SU-DHL-6 (cell line): ENCODE measurements at regions not wholly inside any gene's neighbourhood (a gene's known extent, or its start where the extent isn't known, plus 50 kb on each side); places are given as distances from the start of the nearest gene placed in this dataset.

Experiments
- H2AFZ ChIP-seq: fragments of 200-600 bp; sonication (generic); 2 replicates; pipeline ENCODE4 v1.6.1; 2014; ENCODE audit warnings: low read depth, mild to moderate bottlenecking, moderate library complexity, mixed read lengths, antibody characterized with exemption, low read length; ENCODE audit not compliant: severe bottlenecking
- H3F3A ChIP-seq: fragments of 200-600 bp; shearing (Covaris generic); 2 replicates; pipeline ENCODE4 v1.6.0; 2016; ENCODE audit warnings: antibody characterized with exemption, mild to moderate bottlenecking; ENCODE audit not compliant: insufficient read depth
- H3K27ac ChIP-seq: fragments of 200-600 bp; sonication (generic); 2 replicates; pipeline ENCODE4 v1.5.1; 2016; ENCODE audit warnings: low read depth, mild to moderate bottlenecking, low read length, moderate library complexity, mixed read lengths
- H3K27me3 ChIP-seq: fragments of 200-600 bp; sonication (generic), shearing (Covaris generic); 2 replicates; pipeline ENCODE4 v1.6.0; 2014; ENCODE audit warnings: mild to moderate bottlenecking, low read length
- H3K36me3 ChIP-seq: fragments of 200-600 bp; sonication (generic); 2 replicates; pipeline ENCODE4 v1.6.1; 2014; ENCODE audit warnings: mild to moderate bottlenecking, low read length, mixed read lengths
- H3K4me2 ChIP-seq: fragments of 300-600, 200-600 bp; shearing (Covaris generic), sonication (generic); 2 replicates; pipeline ENCODE4 v1.6.0; 2014; ENCODE audit warnings: low read length, low read depth, mild to moderate bottlenecking; ENCODE audit not compliant: poor library complexity, severe bottlenecking
- H3K4me3 ChIP-seq: fragments of 200-600 bp; sonication (generic); 2 replicates; pipeline ENCODE4 v1.5.1; 2014; ENCODE audit warnings: antibody characterized with exemption, low read length, mild to moderate bottlenecking, mixed read lengths; ENCODE audit not compliant: insufficient read depth, poor library complexity, severe bottlenecking
- H3K79me2 ChIP-seq: fragments of 200-600 bp; sonication (generic); 2 replicates; pipeline ENCODE4 v1.6.1; 2014; ENCODE audit warnings: mild to moderate bottlenecking, low read length, moderate library complexity; ENCODE audit not compliant: insufficient read depth
- H3K9ac ChIP-seq: fragments of 200-600 bp; sonication (generic); 2 replicates; pipeline ENCODE4 v1.7.0; 2014; ENCODE audit warnings: mild to moderate bottlenecking, low read length
- H3K9me2 ChIP-seq: fragments of 200-600 bp; sonication (generic); replicated peaks from 2 replicates; pipeline ENCODE4 v1.6.1; 2014; ENCODE audit warnings: low read length; ENCODE audit not compliant: insufficient read depth
- H3K9me3 ChIP-seq: fragments of 200-600 bp; sonication (generic); 2 replicates; pipeline ENCODE4 v1.6.1; 2014; ENCODE audit warnings: low read length, mixed read lengths; ENCODE audit not compliant: insufficient read depth
- H4K20me1 ChIP-seq: fragments of 200-600 bp; sonication (generic); 2 replicates; pipeline ENCODE4 v1.6.1; 2014; ENCODE audit warnings: low read depth, mild to moderate bottlenecking, antibody characterized with exemption, low read length, moderate library complexity, mixed read lengths
- CTCF ChIP-seq: fragments of 200-600 bp; sonication (generic); IDR thresholded peaks from one replicate; pipeline ENCODE4 v1.5.1; 2017; ENCODE audit warnings: antibody characterized with exemption, mild to moderate bottlenecking, low read length, moderate library complexity; ENCODE audit not compliant: insufficient read depth, poor library complexity, severe bottlenecking
- EZH2phosphoT487 ChIP-seq: fragments of 200-600 bp; sonication (generic), shearing (Covaris generic); conservative IDR thresholded peaks from 2 replicates; pipeline ENCODE4 v1.6.1; 2018; ENCODE audit warnings: mild to moderate bottlenecking, antibody characterized with exemption, low read length, moderate library complexity, mixed read lengths

GRCh38 chr14:84579292-84579691, 950.7 kb upstream of the FLRT2 start:
- no peaks in the 10 kb centered on the region for H3F3A ChIP-seq
- no peak overlapping the region for H3K27ac ChIP-seq
- H3K79me2 ChIP-seq: no peaks in the 10 kb centered on the region
- no peaks in the 10 kb centered on the region for H3K27me3 ChIP-seq
- no peaks in the 10 kb centered on the region for H3K36me3 ChIP-seq
- no peak overlapping the region for H3K4me2 ChIP-seq
- TF ChIP-seq EZH2phosphoT487: no peak
- TF ChIP-seq CTCF: no peak
- no peaks in the 10 kb centered on the region for H4K20me1 ChIP-seq
- no peak overlapping the region for H3K9ac ChIP-seq
- H3K9me3 ChIP-seq: no peaks in the 10 kb centered on the region
- no peaks in the 10 kb centered on the region for H3K9me2 ChIP-seq
- H3K4me3 ChIP-seq: no peak overlapping the region
- H2AFZ ChIP-seq: no peak overlapping the region

- TF ChIP-seq CTCF (no peak), EZH2phosphoT487 (no peak)
- Histone ChIP-seq H3K36me3 (no peaks in the 10 kb centered on the region), H2AFZ (no peak overlapping the region), H3K4me2 (no peak overlapping the region), H3K79me2 (no peaks in the 10 kb centered on the region), H3K4me3 (no peak overlapping the region), H3K27me3 (no peaks in the 10 kb centered on the region), H3K9me2 (no peaks in the 10 kb centered on the region), H3K9ac (no peak overlapping the region), H4K20me1 (no peaks in the 10 kb centered on the region), H3F3A (no peaks in the 10 kb centered on the region), H3K27ac (no peak overlapping the region), H3K9me3 (no peaks in the 10 kb centered on the region)
These were observed 948.9 kb upstream of the FLRT2 start for GRCh38 chr14:84581041-84581440.

- Histone ChIP-seq H3K9me3 (no peaks in the 10 kb centered on the region), H3F3A (no peaks in the 10 kb centered on the region), H3K27ac (no peak overlapping the region), H3K27me3 (no peaks in the 10 kb centered on the region), H4K20me1 (no peaks in the 10 kb centered on the region), H3K9ac (no peak overlapping the region), H3K36me3 (no peaks in the 10 kb centered on the region), H2AFZ (no peak overlapping the region), H3K9me2 (no peaks in the 10 kb centered on the region), H3K79me2 (no peaks in the 10 kb centered on the region), H3K4me3 (no peak overlapping the region), H3K4me2 (no peak overlapping the region)
- no peak for TF ChIP-seq CTCF
- TF ChIP-seq EZH2phosphoT487: no peak
These were observed 945.4 kb upstream of the FLRT2 start for GRCh38 chr14:84584511-84584910.
